Naive B cell (primary cell): ENCODE measurements at regions not wholly inside any gene's neighbourhood (a gene's known extent, or its start where the extent isn't known, plus 50 kb on each side); places are given as distances from the start of the nearest gene placed in this dataset.

ENCODE experiments used
- ATAC-seq, 2 donors: fragments of 150-1000 bp; cut with Tn5 transposase; 2 replicates each; pipeline ENCODE4 v1.10.0; 2021; ENCODE audit warnings: low read depth in 2 of 2, mild to moderate bottlenecking in 2 of 2, moderate library complexity in 2 of 2
- DNase-seq: peaks from one replicate; pipeline ENCODE4 v3.0.0; 2022
- H3K27ac Mint-ChIP-seq, 6 donors: one replicate each; pipeline ENCODE4 v1.8.0; 2020 to 2022; ENCODE audit warnings: mild to moderate bottlenecking in 6 of 6, mixed read lengths in 6 of 6, moderate library complexity in 5 of 6, inconsistent platforms in 2 of 6
- H3K27me3 Mint-ChIP-seq, 3 donors: one replicate each; pipeline ENCODE4 v1.8.0; 2021 to 2022; ENCODE audit warnings: mixed read lengths in 3 of 3, mild to moderate bottlenecking in 1 of 3
- H3K36me3 Mint-ChIP-seq, 2 donors: one replicate each; pipeline ENCODE4 v1.8.0; 2020 to 2022; ENCODE audit warnings: mixed read lengths in 2 of 2, inconsistent platforms in 1 of 2, mild to moderate bottlenecking in 1 of 2
- H3K4me1 Mint-ChIP-seq, 3 donors: one replicate each; pipeline ENCODE4 v1.8.0; 2020 to 2022; ENCODE audit warnings: mixed read lengths in 3 of 3, inconsistent platforms in 1 of 3, mild to moderate bottlenecking in 1 of 3, moderate library complexity in 1 of 3
- H3K4me3 Mint-ChIP-seq, 8 donors: one replicate each; pipeline ENCODE4 v1.8.0; 2020 to 2022; ENCODE audit warnings: mild to moderate bottlenecking in 8 of 8, mixed read lengths in 8 of 8, moderate library complexity in 8 of 8, inconsistent platforms in 2 of 8
- H3K9me3 Mint-ChIP-seq, 7 donors: one replicate each; pipeline ENCODE4 v1.8.0; 2020 to 2022; ENCODE audit warnings: mixed read lengths in 7 of 7, mild to moderate bottlenecking in 5 of 7, inconsistent platforms in 2 of 7, moderate library complexity in 1 of 7

GRCh38 chr7:46939558-46939957 is 642.4 kb downstream of the TNS3 start:
- H3K4me3 Mint-ChIP-seq: no peak overlapping the region
- H3K27me3 Mint-ChIP-seq: peaks cover 0 to 17% (median 0%) of the 10 kb centered on the region in 3 donors
- H3K27ac Mint-ChIP-seq: no peak overlapping the region
- H3K4me1 Mint-ChIP-seq: no peaks in the 10 kb centered on the region
- H3K36me3 Mint-ChIP-seq: no peaks in the 10 kb centered on the region
- DNase-seq (no peak), ATAC-seq (no peak)
- peaks cover 0 to 7% (median 4%) of the 10 kb centered on the region in 7 donors for H3K9me3 Mint-ChIP-seq

DNA sequence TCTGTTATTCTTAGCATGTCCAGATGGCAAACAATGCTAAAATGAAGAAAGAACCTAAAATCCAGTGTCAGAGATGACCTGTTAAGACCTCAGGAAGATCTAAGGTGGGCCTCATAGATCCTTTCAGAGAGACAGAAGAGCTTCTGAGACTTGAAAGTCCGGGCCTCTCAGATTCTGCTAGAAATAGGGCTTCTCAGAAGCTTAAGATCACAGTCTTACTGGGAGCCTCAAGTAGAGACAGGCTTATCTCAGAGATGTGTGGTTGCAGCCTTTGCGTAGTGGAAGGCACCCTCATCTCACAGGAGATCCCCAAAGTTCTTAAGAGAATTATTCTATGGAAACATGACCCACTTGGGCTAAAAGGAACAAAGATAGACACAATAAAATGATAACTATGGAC is 642.8 kb downstream of the TNS3 start:
- no peaks in the 10 kb centered on the region for H3K36me3 Mint-ChIP-seq
- no peak overlapping the region for H3K4me3 Mint-ChIP-seq
- H3K27me3 Mint-ChIP-seq: peaks cover 0 to 22% (median 0%) of the 10 kb centered on the region in 3 donors
- ATAC-seq (no peak), DNase-seq (no peak)
- no peaks in the 10 kb centered on the region for H3K4me1 Mint-ChIP-seq
- no peak overlapping the region for H3K27ac Mint-ChIP-seq
- H3K9me3 Mint-ChIP-seq: peaks cover 0 to 7% (median 4%) of the 10 kb centered on the region in 7 donors

DNA sequence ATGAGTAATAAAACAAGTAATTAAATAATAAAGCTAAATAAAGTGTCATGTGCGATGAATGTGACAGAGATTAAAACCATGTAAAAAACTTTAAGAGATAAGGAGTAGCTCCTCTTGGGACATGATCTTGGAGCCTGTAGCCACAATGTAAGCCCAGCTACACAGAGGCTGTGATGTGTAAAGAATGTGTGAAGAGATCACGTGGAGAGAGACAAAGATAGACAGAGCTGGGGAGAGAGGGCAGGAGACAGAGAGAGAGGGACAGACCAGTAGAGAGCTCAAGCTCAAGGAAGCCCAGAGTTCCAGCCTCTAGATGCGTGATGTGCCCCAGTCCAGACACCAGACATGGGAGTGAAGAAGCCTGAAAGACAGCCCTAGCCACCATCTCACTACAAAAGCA is 644.1 kb downstream of the TNS3 start:
- DNase-seq (no peak), ATAC-seq (no peak)
- H3K4me3 Mint-ChIP-seq: no peak overlapping the region
- no peaks in the 10 kb centered on the region for H3K36me3 Mint-ChIP-seq
- no peak overlapping the region for H3K27ac Mint-ChIP-seq
- H3K27me3 Mint-ChIP-seq: peaks cover 0 to 23% (median 0%) of the 10 kb centered on the region in 3 donors
- peaks cover 0 to 7% (median 4%) of the 10 kb centered on the region in 7 donors for H3K9me3 Mint-ChIP-seq
- H3K4me1 Mint-ChIP-seq: no peaks in the 10 kb centered on the region

DNA sequence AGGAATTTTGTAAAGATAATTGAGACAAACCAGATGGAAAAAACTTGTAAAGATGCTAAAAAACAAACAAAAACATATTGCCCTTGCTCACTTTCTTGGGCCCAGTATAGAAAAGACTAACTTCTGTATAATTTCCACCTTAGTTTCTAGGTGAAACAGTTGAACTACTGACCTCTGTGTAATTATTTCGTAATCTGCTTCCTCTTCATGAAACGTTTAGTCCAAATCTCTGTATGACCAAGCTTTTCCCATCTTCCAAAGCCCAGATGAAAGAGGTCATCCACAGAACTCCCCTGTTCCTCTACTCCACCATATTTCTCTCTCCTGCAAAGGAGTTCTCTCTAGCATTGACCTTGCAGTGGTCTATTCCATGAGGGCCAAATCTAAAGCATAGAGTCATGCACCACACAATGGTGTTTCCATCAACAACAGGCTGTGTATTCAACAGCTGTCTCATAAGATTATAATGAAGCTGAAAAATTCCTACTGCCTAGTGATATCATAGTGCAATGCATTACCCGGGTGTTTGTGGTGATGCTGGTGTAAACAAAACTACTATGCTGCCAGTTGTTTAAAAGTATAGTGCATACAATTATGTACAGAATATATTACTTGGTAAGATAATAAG is 647.6 kb downstream of the TNS3 start:
- H3K4me1 Mint-ChIP-seq: no peaks in the 10 kb centered on the region
- no peak overlapping the region for H3K4me3 Mint-ChIP-seq
- H3K27ac Mint-ChIP-seq: no peak overlapping the region
- peaks cover 0 to 7% (median 3%) of the 10 kb centered on the region in 7 donors for H3K9me3 Mint-ChIP-seq
- ATAC-seq (no peak), DNase-seq (no peak)
- no peaks in the 10 kb centered on the region for H3K36me3 Mint-ChIP-seq
- H3K27me3 Mint-ChIP-seq: peaks cover 0 to 23% (median 0%) of the 10 kb centered on the region in 3 donors

DNA sequence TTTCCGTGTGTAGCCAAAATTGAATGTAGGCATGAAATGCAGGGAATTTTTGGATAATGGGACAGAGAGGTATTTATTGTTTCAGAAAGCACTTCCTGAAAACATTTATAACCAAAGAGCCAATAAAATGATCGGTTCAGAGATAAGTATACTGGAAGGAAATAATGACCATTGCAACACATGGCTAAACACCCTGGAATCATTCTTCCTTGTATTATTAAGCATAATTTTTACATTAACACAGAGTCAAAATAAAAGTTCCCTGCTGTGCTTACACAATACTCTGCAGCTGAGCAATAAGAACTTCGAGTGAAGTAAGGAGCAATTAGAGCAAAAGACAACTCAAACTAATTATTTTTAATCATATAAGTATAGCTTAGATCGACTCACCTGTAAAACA is 648.3 kb downstream of the TNS3 start:
- no peaks in the 10 kb centered on the region for H3K36me3 Mint-ChIP-seq
- H3K27ac Mint-ChIP-seq: no peak overlapping the region
- H3K27me3 Mint-ChIP-seq: peaks cover 0 to 22% (median 0%) of the 10 kb centered on the region in 3 donors
- H3K9me3 Mint-ChIP-seq: peaks cover 0 to 7% (median 3%) of the 10 kb centered on the region in 7 donors
- no peaks in the 10 kb centered on the region for H3K4me1 Mint-ChIP-seq
- H3K4me3 Mint-ChIP-seq: no peak overlapping the region
- ATAC-seq (no peak), DNase-seq (no peak)

- DNase-seq: no peak
- Mint-ChIP-seq H3K36me3 (no peaks in the 10 kb centered on the region), H3K9me3 (peaks cover 0 to 7% (median 2%) of the 10 kb centered on the region in 7 donors), H3K27me3 (peaks cover 0 to 15% (median 0%) of the 10 kb centered on the region in 3 donors), H3K4me1 (no peaks in the 10 kb centered on the region), H3K27ac (no peak overlapping the region), H3K4me3 (no peak overlapping the region)
- ATAC-seq: no peak
Observed at GRCh38 chr7:46932676-46933424, 649.1 kb downstream of the TNS3 start.

DNA sequence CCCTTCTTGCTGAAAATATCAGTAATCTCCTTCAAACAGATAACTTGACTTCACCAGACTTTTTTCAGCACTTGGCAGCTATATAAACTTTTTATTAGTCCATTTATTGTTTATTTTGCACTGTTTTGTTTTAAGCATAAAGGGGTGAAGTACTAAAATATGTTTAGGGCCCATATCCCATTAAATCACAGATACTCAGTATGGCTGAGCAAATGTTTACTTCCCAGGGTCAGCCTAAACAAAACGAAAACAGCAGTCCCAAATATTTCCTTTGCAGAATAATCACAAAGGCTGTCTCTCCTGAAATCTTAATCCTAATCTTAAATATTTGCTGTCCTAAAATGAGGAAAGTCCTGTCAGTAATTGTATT is 649.6 kb downstream of the TNS3 start:
- no peak overlapping the region for H3K4me3 Mint-ChIP-seq
- ATAC-seq: no peak
- DNase-seq: no peak
- H3K4me1 Mint-ChIP-seq: no peaks in the 10 kb centered on the region
- H3K36me3 Mint-ChIP-seq: no peaks in the 10 kb centered on the region
- peaks cover 0 to 7% (median 2%) of the 10 kb centered on the region in 7 donors for H3K9me3 Mint-ChIP-seq
- peaks cover 0 to 15% (median 0%) of the 10 kb centered on the region in 3 donors for H3K27me3 Mint-ChIP-seq
- no peak overlapping the region for H3K27ac Mint-ChIP-seq

- ATAC-seq (no peak), DNase-seq (no peak)
- peaks cover 0 to 4% (median 0%) of the 10 kb centered on the region in 7 donors for H3K9me3 Mint-ChIP-seq
- H3K27ac Mint-ChIP-seq: no peak overlapping the region
- H3K36me3 Mint-ChIP-seq: no peaks in the 10 kb centered on the region
- no peaks in the 10 kb centered on the region for H3K4me1 Mint-ChIP-seq
- no peak overlapping the region for H3K4me3 Mint-ChIP-seq
- peaks cover 0 to 7% (median 0%) of the 10 kb centered on the region in 3 donors for H3K27me3 Mint-ChIP-seq
Observed at GRCh38 chr7:46930366-46930765, 651.5 kb downstream of the TNS3 start.

- Mint-ChIP-seq H3K4me3 (no peak overlapping the region), H3K27me3 (peaks cover 0 to 6% (median 0%) of the 10 kb centered on the region in 3 donors), H3K27ac (no peak overlapping the region), H3K4me1 (no peaks in the 10 kb centered on the region), H3K36me3 (no peaks in the 10 kb centered on the region), H3K9me3 (peaks cover 0 to 14% (median 3%) of the 10 kb centered on the region in 7 donors)
- ATAC-seq (no peak), DNase-seq (no peak)
Observed at GRCh38 chr7:46929359-46929758, 652.6 kb downstream of the TNS3 start.

- peaks cover 0 to 7% (median 0%) of the 10 kb centered on the region in 3 donors for H3K27me3 Mint-ChIP-seq
- no peak overlapping the region for H3K4me3 Mint-ChIP-seq
- H3K27ac Mint-ChIP-seq: no peak overlapping the region
- H3K4me1 Mint-ChIP-seq: no peaks in the 10 kb centered on the region
- no peak for ATAC-seq
- DNase-seq: no peak
- H3K36me3 Mint-ChIP-seq: no peaks in the 10 kb centered on the region
- H3K9me3 Mint-ChIP-seq: peaks cover 0 to 21% (median 3%) of the 10 kb centered on the region in 7 donors
Observed at GRCh38 chr7:46928719-46929118, 653.2 kb downstream of the TNS3 start.

- Mint-ChIP-seq H3K4me1 (no peaks in the 10 kb centered on the region), H3K27me3 (peaks cover 0 to 7% (median 0%) of the 10 kb centered on the region in 3 donors), H3K36me3 (no peaks in the 10 kb centered on the region), H3K27ac (no peak overlapping the region), H3K4me3 (no peak overlapping the region), H3K9me3 (peaks cover 0 to 21% (median 8%) of the 10 kb centered on the region in 7 donors)
- ATAC-seq (no peak), DNase-seq (no peak)
Observed at GRCh38 chr7:46927131-46927810, 654.6 kb downstream of the TNS3 start.

- DNase-seq: no peak
- Mint-ChIP-seq H3K9me3 (peaks cover 0 to 8% (median 0%) of the 10 kb centered on the region in 7 donors), H3K27me3 (no peaks in the 10 kb centered on the region), H3K4me3 (no peak overlapping the region), H3K4me1 (no peaks in the 10 kb centered on the region), H3K27ac (no peak overlapping the region), H3K36me3 (no peaks in the 10 kb centered on the region)
- no peak for ATAC-seq
Observed at GRCh38 chr7:46916581-46916980, 665.3 kb downstream of the TNS3 start.

- Mint-ChIP-seq H3K27ac (peak overlapping the region in 1 of 6 donors; percentile 6), H3K4me1 (no peaks in the 10 kb centered on the region), H3K4me3 (no peak overlapping the region), H3K27me3 (no peaks in the 10 kb centered on the region), H3K9me3 (peaks cover 0 to 8% (median 4%) of the 10 kb centered on the region in 7 donors), H3K36me3 (no peaks in the 10 kb centered on the region)
- DNase-seq: no peak
- ATAC-seq: no peak
Observed at GRCh38 chr7:46912692-46913091, 669.2 kb downstream of the TNS3 start.
